HG03354 (cell line): ENCODE measurements at regions not wholly inside any gene's neighbourhood (a gene's known extent, or its start where the extent isn't known, plus 50 kb on each side); places are given as distances from the start of the nearest gene placed in this dataset.
"Not testable (repeated sequence)": the region's sequence is repeated elsewhere in the genome, so short reads cannot be mapped to it uniquely, and the experiment has no call there.

ENCODE experiments used
- ATAC-seq: cut with Tn5 transposase; IDR thresholded peaks from one replicate; pipeline ENCODE4 v1.9.1; 2021; ENCODE audit warnings: mild to moderate bottlenecking; ENCODE audit not compliant: unreplicated experiment, poor library complexity, severe bottlenecking

DNA sequence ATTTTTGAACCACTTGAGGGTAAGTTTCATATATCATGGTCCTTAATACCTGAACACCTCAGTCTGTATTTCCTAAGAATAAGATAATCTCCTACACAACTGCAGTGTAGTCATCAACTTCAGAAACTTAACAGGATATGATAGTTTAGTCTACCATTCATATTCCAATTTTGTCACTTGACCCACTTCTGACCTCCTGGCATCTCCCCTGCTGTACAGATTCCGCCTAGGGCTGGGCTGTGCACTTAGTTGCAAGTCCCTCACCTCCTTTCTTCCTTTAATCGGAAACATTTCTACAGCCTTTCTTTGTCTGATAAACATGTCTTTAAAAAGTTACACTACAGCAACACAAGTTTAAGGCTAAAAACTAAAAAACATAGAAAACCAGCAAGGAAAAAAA is 218.4 kb upstream of the SLCO3A1 start:
- ATAC-seq, result no peak

- no peak for ATAC-seq
Measured at GRCh38 chr15:91635641-91636040, 217.9 kb upstream of the SLCO3A1 start.

GRCh38 chr15:91649016-91649415 is 204.5 kb upstream of the SLCO3A1 start:
- ATAC-seq, result no peak

GRCh38 chr15:91649831-91650321 is 203.6 kb upstream of the SLCO3A1 start:
- ATAC-seq, result no peak

- ATAC-seq, result no peak
Measured at GRCh38 chr15:91651251-91651650, 202.3 kb upstream of the SLCO3A1 start.

GRCh38 chr15:91652610-91653207 is 200.8 kb upstream of the SLCO3A1 start:
- ATAC-seq, result no peak

- ATAC-seq, result not testable (repeated sequence)
Measured at GRCh38 chr15:91655563-91656290, 197.8 kb upstream of the SLCO3A1 start.

DNA sequence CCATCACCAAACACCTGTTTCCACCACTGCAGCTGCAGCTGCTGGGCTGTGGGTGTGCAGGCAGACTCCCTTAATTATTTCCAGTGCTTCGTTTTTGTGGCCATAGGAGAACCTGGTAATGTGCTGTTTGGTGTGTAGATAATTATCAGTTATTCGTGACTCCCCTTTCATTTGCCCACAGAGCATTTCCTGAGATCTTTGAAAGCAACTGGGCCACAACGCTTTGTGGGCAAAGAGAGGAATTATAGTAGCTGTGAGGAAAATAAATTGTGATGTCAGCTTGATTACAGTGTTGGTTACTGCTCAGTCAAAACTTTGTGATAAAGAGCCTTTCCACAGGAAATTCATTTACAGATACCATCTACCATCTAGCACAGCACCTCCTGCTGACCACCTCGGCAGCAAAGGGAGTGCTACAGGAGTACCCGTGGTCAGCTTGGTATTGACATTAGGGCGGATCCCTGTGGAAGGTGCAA is 193.3 kb upstream of the SLCO3A1 start:
- no peak for ATAC-seq

- ATAC-seq, result no peak
Measured at GRCh38 chr15:91664224-91664836, 189.2 kb upstream of the SLCO3A1 start.

GRCh38 chr15:91665212-91665611 is 188.3 kb upstream of the SLCO3A1 start:
- no peak for ATAC-seq

DNA sequence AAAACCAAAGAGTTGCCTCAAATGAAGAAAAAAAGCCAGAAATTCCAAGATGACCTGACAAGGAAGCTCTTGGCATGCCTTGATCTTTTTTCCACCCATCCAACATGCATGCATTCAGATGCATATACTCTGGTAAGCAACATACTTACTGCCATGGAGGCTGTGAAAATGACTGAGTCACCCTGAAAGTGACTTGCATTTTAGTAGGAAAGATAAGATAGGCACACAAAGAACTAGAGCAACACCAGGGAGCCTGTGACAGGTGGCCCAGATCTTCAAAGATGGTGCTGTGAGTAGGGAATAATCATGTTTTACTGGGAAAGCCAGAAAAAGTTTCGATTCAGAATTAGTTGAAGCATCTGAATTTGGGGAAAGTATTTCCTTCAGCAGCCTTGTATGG is 185.1 kb upstream of the SLCO3A1 start:
- no peak for ATAC-seq

GRCh38 chr15:91670108-91670507 is 183.4 kb upstream of the SLCO3A1 start:
- ATAC-seq, result no peak

DNA sequence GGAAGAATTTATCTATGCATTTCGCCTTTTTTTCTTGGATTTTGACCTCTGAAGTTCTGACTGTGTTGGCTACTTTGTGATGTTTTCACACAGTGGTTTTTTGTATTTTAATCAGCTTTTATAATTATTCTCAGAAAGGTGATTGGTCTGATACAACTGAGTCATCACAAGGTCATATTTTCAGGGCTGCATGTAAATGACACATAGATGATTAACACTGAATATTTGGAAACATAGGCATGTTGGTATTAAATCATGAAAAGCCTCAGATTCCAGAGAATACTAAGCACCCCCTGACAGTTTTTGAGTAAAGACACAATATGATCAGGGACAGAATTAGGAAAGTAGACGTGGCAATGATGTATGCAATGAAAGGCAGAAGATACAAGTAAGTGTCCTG is 175.5 kb upstream of the SLCO3A1 start:
- no peak for ATAC-seq

DNA sequence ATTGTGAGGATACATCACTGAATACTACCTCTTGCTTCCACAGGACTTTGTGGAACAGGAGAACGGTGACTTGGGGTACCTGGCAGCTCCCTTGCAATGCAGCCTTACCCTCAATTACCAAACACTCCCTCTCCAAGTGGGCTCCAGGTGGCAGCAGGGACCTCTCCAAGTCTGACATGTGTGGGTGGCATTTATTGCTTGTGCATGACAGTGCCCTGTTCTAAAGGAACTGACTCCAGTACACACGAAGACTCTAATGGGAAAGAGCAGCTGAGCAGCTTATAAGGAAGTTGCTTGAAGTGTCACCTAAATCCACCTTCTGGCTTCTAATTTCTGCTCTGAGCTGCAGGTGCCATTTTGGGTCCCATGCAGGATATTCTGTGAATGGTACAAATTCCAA is 174.1 kb upstream of the SLCO3A1 start:
- ATAC-seq, result no peak

- ATAC-seq, result no peak
Measured at GRCh38 chr15:91685436-91685835, 168.1 kb upstream of the SLCO3A1 start.

DNA sequence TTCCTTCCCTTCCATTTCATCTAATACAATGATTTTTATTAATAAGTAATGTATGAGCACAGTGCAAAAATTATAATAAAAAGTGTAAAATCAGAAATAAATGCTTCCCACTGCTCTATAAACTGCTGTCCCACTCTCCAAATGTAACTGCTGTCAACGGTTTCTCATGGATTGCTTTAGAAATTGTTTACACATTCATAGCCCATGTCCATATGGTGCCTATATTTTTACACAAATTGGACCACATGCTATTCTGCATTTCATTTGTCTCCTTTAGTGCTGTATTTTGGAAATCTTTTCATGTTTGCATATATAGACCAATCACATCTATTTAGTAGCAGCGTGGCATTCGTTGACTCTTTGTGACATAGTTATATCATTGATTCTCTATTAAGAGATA is 164.7 kb upstream of the SLCO3A1 start:
- no peak for ATAC-seq

- ATAC-seq, result no peak
Measured at GRCh38 chr15:91689377-91689776, 164.1 kb upstream of the SLCO3A1 start.

DNA sequence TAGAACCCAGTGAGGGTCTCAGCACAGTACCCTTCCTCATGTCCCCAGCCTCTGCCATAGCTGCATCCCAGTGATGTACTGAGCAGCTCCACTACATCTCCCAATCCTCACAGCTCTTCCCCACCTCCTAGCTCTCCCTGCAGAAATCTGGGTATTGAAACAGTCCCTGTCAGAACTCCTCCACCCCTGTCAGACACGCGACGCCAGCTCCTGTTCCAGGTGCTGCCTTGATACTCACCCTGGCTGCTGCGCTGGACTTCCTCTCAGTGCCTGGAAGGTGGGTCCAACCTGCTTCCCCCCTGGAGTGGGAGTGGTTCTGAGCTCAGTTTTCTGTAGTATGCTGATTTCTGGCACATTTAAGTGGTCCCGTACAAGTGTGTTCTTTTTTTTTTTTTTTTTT is 160.9 kb upstream of the SLCO3A1 start:
- ATAC-seq, result no peak

- no peak for ATAC-seq
Measured at GRCh38 chr15:91694131-91694830, 159.2 kb upstream of the SLCO3A1 start.

DNA sequence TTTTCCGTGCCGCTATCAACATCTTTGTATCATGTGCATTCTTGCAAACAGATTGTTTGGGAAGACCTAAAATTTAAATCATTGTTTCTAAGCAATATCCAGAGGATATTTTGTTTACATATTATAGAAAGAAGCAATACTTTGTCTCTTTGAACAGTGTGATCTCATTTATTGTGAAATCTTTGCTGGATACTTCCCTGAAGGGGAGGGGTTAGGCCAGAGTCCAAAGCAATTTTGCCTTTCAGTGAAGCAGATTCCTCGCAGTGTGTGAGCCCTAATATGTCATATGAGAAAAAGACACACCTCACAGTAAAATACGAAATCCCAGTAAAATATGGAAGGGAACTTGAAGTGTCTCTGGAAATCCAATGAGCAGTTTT is 158.7 kb upstream of the SLCO3A1 start:
- no peak for ATAC-seq
